22Rv1 (cell line): ENCODE measurements at regions not wholly inside any gene's neighbourhood (a gene's known extent, or its start where the extent isn't known, plus 50 kb on each side); places are given as distances from the start of the nearest gene placed in this dataset.

ENCODE experiments used
- ZFX ChIP-seq: fragments of 450-650 bp; IDR thresholded peaks from 2 replicates; pipeline ENCODE4 v1.6.1; 2017; ENCODE audit warnings: antibody characterized with exemption, borderline replicate concordance
- TF ChIP-seq, protein P1 (sequence below): fragments of 450-650 bp; IDR thresholded peaks from 2 replicates; pipeline ENCODE4 v1.5.1; 2017; ENCODE audit warnings: mild to moderate bottlenecking

DNA sequence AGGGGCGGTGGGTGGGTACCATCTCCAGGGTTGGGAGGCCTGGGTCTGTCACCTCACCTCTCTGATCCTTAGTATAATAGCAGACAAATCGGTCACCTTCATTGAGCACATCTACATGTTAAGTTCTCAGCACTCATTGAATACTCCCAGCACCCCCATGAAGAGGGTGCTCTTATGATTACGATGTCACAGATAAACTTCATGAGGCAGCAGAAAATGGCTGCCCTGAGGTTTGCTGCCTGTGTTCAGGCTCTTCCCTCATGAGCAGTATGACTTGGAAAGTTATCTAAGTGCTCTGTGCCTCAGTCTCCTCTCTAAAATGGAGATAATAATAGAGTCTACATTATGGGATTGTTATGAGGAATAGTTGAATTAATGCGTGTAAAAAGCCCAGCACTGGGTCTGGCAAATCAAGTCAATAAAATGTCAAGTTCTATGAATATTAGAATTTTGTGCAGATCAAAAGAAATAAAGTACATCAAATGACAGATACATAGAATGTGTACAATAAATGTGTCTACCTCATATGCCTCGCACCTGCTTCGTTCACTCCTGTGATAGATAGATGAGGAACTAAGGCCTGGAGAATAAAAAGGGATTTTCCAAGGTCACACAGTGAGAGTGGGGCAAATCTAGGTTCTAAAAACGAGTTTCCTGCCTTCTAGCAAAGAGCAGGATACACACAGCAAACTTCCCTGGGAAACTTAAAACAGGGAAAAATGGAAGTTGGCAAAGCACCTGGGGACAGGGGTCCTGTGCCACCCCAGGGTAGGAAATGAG, 142.2 kb upstream of the MRPS22 start:
- TF ChIP-seq, protein P1, sequence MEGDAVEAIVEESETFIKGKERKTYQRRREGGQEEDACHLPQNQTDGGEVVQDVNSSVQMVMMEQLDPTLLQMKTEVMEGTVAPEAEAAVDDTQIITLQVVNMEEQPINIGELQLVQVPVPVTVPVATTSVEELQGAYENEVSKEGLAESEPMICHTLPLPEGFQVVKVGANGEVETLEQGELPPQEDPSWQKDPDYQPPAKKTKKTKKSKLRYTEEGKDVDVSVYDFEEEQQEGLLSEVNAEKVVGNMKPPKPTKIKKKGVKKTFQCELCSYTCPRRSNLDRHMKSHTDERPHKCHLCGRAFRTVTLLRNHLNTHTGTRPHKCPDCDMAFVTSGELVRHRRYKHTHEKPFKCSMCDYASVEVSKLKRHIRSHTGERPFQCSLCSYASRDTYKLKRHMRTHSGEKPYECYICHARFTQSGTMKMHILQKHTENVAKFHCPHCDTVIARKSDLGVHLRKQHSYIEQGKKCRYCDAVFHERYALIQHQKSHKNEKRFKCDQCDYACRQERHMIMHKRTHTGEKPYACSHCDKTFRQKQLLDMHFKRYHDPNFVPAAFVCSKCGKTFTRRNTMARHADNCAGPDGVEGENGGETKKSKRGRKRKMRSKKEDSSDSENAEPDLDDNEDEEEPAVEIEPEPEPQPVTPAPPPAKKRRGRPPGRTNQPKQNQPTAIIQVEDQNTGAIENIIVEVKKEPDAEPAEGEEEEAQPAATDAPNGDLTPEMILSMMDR, result no peak
- no peak for TF ChIP-seq ZFX
